SK-N-SH treated with all-trans-retinoic acid at 6 μM for 48 hours (cell line): ENCODE measurements at regions not wholly inside any gene's neighbourhood (a gene's known extent, or its start where the extent isn't known, plus 50 kb on each side); places are given as distances from the start of the nearest gene placed in this dataset.

Experiments
- ATAC-seq: fragments of 200-7000 bp; cut with Tn5 transposase; 3 replicates; pipeline ENCODE4 v1.9.1; 2020; ENCODE audit warnings: mild to moderate bottlenecking, moderate library complexity
- ARNTL ChIP-seq: fragments of 450-650 bp; formaldehyde crosslinking; IDR thresholded peaks from 2 replicates; pipeline ENCODE4 v1.5.0; 2020; ENCODE audit warnings: low read depth, mild to moderate bottlenecking, moderate library complexity, borderline replicate concordance
- BACH2 ChIP-seq: fragments of 250-450 bp; sonication (Bioruptor Pico); IDR thresholded peaks from 2 replicates; pipeline ENCODE4 v1.9.0; 2021; ENCODE audit warnings: mild to moderate bottlenecking, borderline replicate concordance
- CSDC2 ChIP-seq: fragments of 250-450 bp; sonication (Bioruptor Pico); IDR thresholded peaks from 2 replicates; pipeline ENCODE4 v1.5.0; 2020; ENCODE audit warnings: mild to moderate bottlenecking, moderate library complexity
- ESRRG ChIP-seq: fragments of 250-450 bp; sonication (Bioruptor Pico); IDR thresholded peaks from 2 replicates; pipeline ENCODE4 v1.6.1; 2021; ENCODE audit warnings: mild to moderate bottlenecking
- ISL1 ChIP-seq: fragments of 250-450 bp; sonication (Bioruptor Pico); IDR thresholded peaks from 2 replicates; pipeline ENCODE4 v2.1.2; 2022; ENCODE audit warnings: mild to moderate bottlenecking, moderate library complexity
- OSR1 ChIP-seq: fragments of 250-450 bp; sonication (Bioruptor Pico); IDR thresholded peaks from 2 replicates; pipeline ENCODE4 v1.8.0; 2022; ENCODE audit warnings: moderate library complexity, mild to moderate bottlenecking, inconsistent platforms
- POU6F1 ChIP-seq: fragments of 250-450 bp; sonication (Bioruptor Pico); IDR thresholded peaks from 2 replicates; pipeline ENCODE4 v1.8.0; 2021; ENCODE audit warnings: low read depth, mild to moderate bottlenecking, moderate library complexity, borderline replicate concordance
- PPARA ChIP-seq: fragments of 250-450 bp; sonication (Bioruptor Pico); IDR thresholded peaks from 2 replicates; pipeline ENCODE4 v1.5.0; 2020; ENCODE audit warnings: mild to moderate bottlenecking, borderline replicate concordance
- RARB ChIP-seq: fragments of 250-450 bp; sonication (Bioruptor Pico); IDR thresholded peaks from 2 replicates; pipeline ENCODE4 v1.8.0; 2021; ENCODE audit warnings: mild to moderate bottlenecking, moderate library complexity
- SNAI2 ChIP-seq: fragments of 250-450 bp; sonication (Bioruptor Pico); IDR thresholded peaks from 2 replicates; pipeline ENCODE4 v1.5.0; 2020; ENCODE audit warnings: mild to moderate bottlenecking, moderate library complexity
- TCF4 ChIP-seq: fragments of 250-450 bp; sonication (Bioruptor Pico); IDR thresholded peaks from 2 replicates; pipeline ENCODE4 v1.8.0; 2021; ENCODE audit warnings: mild to moderate bottlenecking, moderate library complexity, borderline replicate concordance
- TOX ChIP-seq: fragments of 250-450 bp; sonication (Bioruptor Pico); IDR thresholded peaks from 2 replicates; pipeline ENCODE4 v1.8.0; 2021; ENCODE audit warnings: mild to moderate bottlenecking, moderate library complexity, borderline replicate concordance
- ZFP3 ChIP-seq: fragments of 250-450 bp; sonication (Bioruptor Pico); IDR thresholded peaks from 2 replicates; pipeline ENCODE4 v1.5.0; 2020; ENCODE audit warnings: mild to moderate bottlenecking, moderate library complexity
- ZFP30 ChIP-seq: fragments of 450-650 bp; formaldehyde crosslinking; IDR thresholded peaks from 2 replicates; pipeline ENCODE4 v1.5.0; 2022; ENCODE audit warnings: mild to moderate bottlenecking, moderate library complexity
- ZNF565 ChIP-seq: fragments of 450-650 bp; formaldehyde crosslinking; conservative IDR thresholded peaks from 2 replicates; pipeline ENCODE4 v1.5.0; 2020; ENCODE audit warnings: low read depth, mild to moderate bottlenecking, moderate library complexity
- ZNF70 ChIP-seq: fragments of 450-650 bp; formaldehyde crosslinking; IDR thresholded peaks from 2 replicates; pipeline ENCODE4 v1.5.0; 2020; ENCODE audit warnings: mild to moderate bottlenecking, moderate library complexity
- ZNF8 ChIP-seq: fragments of 450-650 bp; formaldehyde crosslinking; IDR thresholded peaks from 2 replicates; pipeline ENCODE4 v1.5.0; 2020; ENCODE audit warnings: mild to moderate bottlenecking, moderate library complexity
- TF ChIP-seq, protein P1 (sequence below): fragments of 250-450 bp; sonication (Bioruptor Pico); IDR thresholded peaks from 2 replicates; pipeline ENCODE4 v1.5.1; 2020; ENCODE audit warnings: low read depth, mild to moderate bottlenecking, moderate library complexity
- TF ChIP-seq, protein P2 (sequence below): fragments of 250-450 bp; sonication (Bioruptor Pico); IDR thresholded peaks from 2 replicates; pipeline ENCODE4 v1.8.0; 2020; ENCODE audit warnings: mild to moderate bottlenecking, moderate library complexity, borderline replicate concordance
- TF ChIP-seq, protein P3 (sequence below): fragments of 250-450 bp; sonication (Bioruptor Pico); IDR thresholded peaks from 2 replicates; pipeline ENCODE4 v1.5.1; 2021; ENCODE audit warnings: mild to moderate bottlenecking, moderate library complexity

DNA sequence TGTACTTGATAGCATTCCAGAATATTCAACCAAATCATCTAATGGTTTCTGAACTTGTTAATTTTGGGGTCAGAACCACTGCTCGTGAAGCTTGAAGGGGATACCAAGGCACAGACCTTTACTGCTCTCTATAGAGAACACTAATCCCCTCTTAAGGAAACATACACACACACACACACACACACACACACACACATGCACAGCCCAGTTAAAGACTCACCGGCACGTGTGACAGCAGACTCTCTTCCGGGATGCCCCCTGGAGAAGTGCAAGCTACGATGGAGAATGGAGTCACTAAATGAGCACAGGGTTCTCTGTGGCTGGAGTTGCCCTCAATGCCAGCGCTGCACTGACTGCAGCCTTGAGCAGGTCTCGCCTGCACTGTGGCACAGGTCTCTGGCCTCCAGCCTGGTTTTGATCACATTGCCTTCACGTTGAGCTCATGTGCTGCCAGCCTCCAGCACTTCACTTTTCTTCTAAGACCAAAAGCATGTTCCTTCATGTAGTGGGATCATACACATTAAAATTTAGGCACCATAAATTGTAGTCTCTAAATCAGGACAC is 300.8 kb downstream of the POM121L12 start:
- no peak for ATAC-seq
- TF ChIP-seq, protein P1, sequence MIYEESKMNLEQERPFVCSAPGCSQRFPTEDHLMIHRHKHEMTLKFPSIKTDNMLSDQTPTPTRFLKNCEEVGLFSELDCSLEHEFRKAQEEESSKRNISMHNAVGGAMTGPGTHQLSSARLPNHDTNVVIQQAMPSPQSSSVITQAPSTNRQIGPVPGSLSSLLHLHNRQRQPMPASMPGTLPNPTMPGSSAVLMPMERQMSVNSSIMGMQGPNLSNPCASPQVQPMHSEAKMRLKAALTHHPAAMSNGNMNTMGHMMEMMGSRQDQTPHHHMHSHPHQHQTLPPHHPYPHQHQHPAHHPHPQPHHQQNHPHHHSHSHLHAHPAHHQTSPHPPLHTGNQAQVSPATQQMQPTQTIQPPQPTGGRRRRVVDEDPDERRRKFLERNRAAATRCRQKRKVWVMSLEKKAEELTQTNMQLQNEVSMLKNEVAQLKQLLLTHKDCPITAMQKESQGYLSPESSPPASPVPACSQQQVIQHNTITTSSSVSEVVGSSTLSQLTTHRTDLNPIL (CRISPR knock-in tag): no peak
- TF ChIP-seq ZFP3 (CRISPR knock-in tag): no peak
- no peak for TF ChIP-seq PPARA (CRISPR knock-in tag)
- TF ChIP-seq ESRRG: no peak
- TF ChIP-seq ZNF70: no peak
- TF ChIP-seq, protein P2, sequence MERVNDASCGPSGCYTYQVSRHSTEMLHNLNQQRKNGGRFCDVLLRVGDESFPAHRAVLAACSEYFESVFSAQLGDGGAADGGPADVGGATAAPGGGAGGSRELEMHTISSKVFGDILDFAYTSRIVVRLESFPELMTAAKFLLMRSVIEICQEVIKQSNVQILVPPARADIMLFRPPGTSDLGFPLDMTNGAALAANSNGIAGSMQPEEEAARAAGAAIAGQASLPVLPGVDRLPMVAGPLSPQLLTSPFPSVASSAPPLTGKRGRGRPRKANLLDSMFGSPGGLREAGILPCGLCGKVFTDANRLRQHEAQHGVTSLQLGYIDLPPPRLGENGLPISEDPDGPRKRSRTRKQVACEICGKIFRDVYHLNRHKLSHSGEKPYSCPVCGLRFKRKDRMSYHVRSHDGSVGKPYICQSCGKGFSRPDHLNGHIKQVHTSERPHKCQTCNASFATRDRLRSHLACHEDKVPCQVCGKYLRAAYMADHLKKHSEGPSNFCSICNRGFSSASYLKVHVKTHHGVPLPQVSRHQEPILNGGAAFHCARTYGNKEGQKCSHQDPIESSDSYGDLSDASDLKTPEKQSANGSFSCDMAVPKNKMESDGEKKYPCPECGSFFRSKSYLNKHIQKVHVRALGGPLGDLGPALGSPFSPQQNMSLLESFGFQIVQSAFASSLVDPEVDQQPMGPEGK (CRISPR knock-in tag): no peak
- no peak for TF ChIP-seq RARB (CRISPR knock-in tag)
- no peak for TF ChIP-seq POU6F1 (CRISPR knock-in tag)
- TF ChIP-seq, protein P3, sequence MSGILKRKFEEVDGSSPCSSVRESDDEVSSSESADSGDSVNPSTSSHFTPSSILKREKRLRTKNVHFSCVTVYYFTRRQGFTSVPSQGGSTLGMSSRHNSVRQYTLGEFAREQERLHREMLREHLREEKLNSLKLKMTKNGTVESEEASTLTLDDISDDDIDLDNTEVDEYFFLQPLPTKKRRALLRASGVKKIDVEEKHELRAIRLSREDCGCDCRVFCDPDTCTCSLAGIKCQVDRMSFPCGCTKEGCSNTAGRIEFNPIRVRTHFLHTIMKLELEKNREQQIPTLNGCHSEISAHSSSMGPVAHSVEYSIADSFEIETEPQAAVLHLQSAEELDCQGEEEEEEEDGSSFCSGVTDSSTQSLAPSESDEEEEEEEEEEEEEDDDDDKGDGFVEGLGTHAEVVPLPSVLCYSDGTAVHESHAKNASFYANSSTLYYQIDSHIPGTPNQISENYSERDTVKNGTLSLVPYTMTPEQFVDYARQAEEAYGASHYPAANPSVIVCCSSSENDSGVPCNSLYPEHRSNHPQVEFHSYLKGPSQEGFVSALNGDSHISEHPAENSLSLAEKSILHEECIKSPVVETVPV (CRISPR knock-in tag): no peak
- no peak for TF ChIP-seq TOX (CRISPR knock-in tag)
- TF ChIP-seq CSDC2 (CRISPR knock-in tag): no peak
- no peak for TF ChIP-seq TCF4
- TF ChIP-seq OSR1: no peak
- no peak for TF ChIP-seq ZFP30

GRCh38 chr7:53340220-53340619 is 304.8 kb downstream of the POM121L12 start:
- ATAC-seq: no peak

DNA sequence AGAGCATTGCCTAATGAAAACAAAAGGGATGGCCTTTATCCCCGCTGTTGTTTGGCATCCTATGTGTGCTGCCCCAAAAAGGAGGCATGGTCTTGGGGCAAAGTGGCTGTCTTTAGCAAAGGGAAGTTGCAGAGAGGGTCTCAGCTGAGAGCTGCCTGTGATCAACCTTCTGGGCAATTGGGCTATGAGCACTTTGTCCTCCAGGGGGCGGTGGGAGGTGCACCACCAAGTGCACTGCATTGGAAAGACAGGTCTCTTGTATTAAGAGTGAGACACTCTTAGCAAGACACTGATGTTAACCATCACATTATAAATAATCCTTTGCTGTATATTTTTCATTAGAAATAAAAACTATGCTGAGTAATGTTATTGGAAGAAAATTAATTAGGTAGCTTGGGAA is 314.8 kb downstream of the POM121L12 start:
- no peak for ATAC-seq
- TF ChIP-seq TOX (CRISPR knock-in tag) (no peak), SNAI2 (no peak)

More at GRCh38 chr7:53340220-53340619, 304.8 kb downstream of the POM121L12 start:
- TF ChIP-seq, protein P1 (CRISPR knock-in tag): no peak
- TF ChIP-seq TOX (CRISPR knock-in tag) (no peak), ZFP3 (CRISPR knock-in tag) (no peak), BACH2 (CRISPR knock-in tag) (no peak), PPARA (CRISPR knock-in tag) (no peak), ZNF565 (CRISPR knock-in tag) (no peak), ZNF8 (CRISPR knock-in tag) (no peak), CSDC2 (CRISPR knock-in tag) (no peak), TCF4 (no peak), ISL1 (CRISPR knock-in tag) (no peak)
- TF ChIP-seq, protein P3 (CRISPR knock-in tag): no peak

- ATAC-seq: no peak
- TF ChIP-seq ZFP3 (CRISPR knock-in tag) (no peak), ESRRG (no peak), POU6F1 (CRISPR knock-in tag) (no peak), ARNTL (no peak), ZNF70 (no peak), ZNF8 (CRISPR knock-in tag) (no peak), PPARA (CRISPR knock-in tag) (no peak), ZNF565 (CRISPR knock-in tag) (no peak), BACH2 (CRISPR knock-in tag) (no peak), CSDC2 (CRISPR knock-in tag) (no peak), ISL1 (CRISPR knock-in tag) (no peak), SNAI2 (no peak), OSR1 (no peak)
- TF ChIP-seq, protein P2 (CRISPR knock-in tag): no peak
These were observed 316.2 kb downstream of the POM121L12 start for GRCh38 chr7:53351681-53352080.
